ENCODE measurements at regions not wholly inside any gene's neighbourhood (a gene's known extent, or its start where the extent isn't known, plus 50 kb on each side); places are given as distances from the start of the nearest gene placed in this dataset.

GRCh38 chr2:120528051-120528692 is 182.2 kb downstream of the INHBB start:
- no peak for TF ChIP-seq CTCF (IDR thresholded peaks at IDR 0.05)
- Mint-ChIP-seq H3K27ac (ENCODE audit: unreplicated experiment) (no peak overlapping the region), H3K4me1 (ENCODE audit: low read depth) (peaks cover 34% of the 10 kb centered on the region), H3K36me3 (ENCODE audit: low read depth) (peaks cover 3% of the 10 kb centered on the region), H3K9me3 (ENCODE audit: low read depth) (peaks cover 8% of the 10 kb centered on the region), H3K27me3 (ENCODE audit: low read depth) (peaks cover 8% of the 10 kb centered on the region), H3K4me3 (ENCODE audit: unreplicated experiment) (no peak overlapping the region)
- DNase-seq (ENCODE audit: low spot score), result no peak

GRCh38 chr2:120528693-120529076 is 182.7 kb downstream of the INHBB start:
- no peak for TF ChIP-seq CTCF (IDR thresholded peaks at IDR 0.05)
- Mint-ChIP-seq H3K4me1 (ENCODE audit: low read depth) (peaks cover 34% of the 10 kb centered on the region), H3K4me3 (ENCODE audit: unreplicated experiment) (no peak overlapping the region), H3K27me3 (ENCODE audit: low read depth) (peaks cover 5% of the 10 kb centered on the region), H3K27ac (ENCODE audit: unreplicated experiment) (no peak overlapping the region), H3K9me3 (ENCODE audit: low read depth) (peaks cover 8% of the 10 kb centered on the region), H3K36me3 (ENCODE audit: low read depth) (peaks cover 3% of the 10 kb centered on the region)
- DNase-seq (ENCODE audit: low spot score), result no peak

- peaks cover 2% of the 10 kb centered on the region for H3K27me3 Mint-ChIP-seq (ENCODE audit: low read depth)
- H3K4me3 Mint-ChIP-seq (ENCODE audit: unreplicated experiment), result no peak overlapping the region
- no peak for TF ChIP-seq CTCF (IDR thresholded peaks at IDR 0.05)
- H3K9me3 Mint-ChIP-seq (ENCODE audit: low read depth), result peaks cover 8% of the 10 kb centered on the region
- no peak overlapping the region for H3K27ac Mint-ChIP-seq (ENCODE audit: unreplicated experiment)
- DNase-seq (ENCODE audit: low spot score), result no peak
- peaks cover 24% of the 10 kb centered on the region for H3K4me1 Mint-ChIP-seq (ENCODE audit: low read depth)
- peaks cover 3% of the 10 kb centered on the region for H3K36me3 Mint-ChIP-seq (ENCODE audit: low read depth)
Measured at GRCh38 chr2:120530781-120531180, 184.8 kb downstream of the INHBB start.

GRCh38 chr2:120531365-120531764 is 185.4 kb downstream of the INHBB start:
- H3K9me3 Mint-ChIP-seq (ENCODE audit: low read depth), result peaks cover 8% of the 10 kb centered on the region

More at GRCh38 chr2:120531365-120531764, 185.4 kb downstream of the INHBB start:
- H3K27me3 Mint-ChIP-seq (ENCODE audit: low read depth), result peaks cover 2% of the 10 kb centered on the region
- no peak for TF ChIP-seq CTCF (IDR thresholded peaks at IDR 0.05)
- no peak overlapping the region for H3K27ac Mint-ChIP-seq (ENCODE audit: unreplicated experiment)
- H3K4me1 Mint-ChIP-seq (ENCODE audit: low read depth), result peaks cover 19% of the 10 kb centered on the region
- peaks cover 3% of the 10 kb centered on the region for H3K36me3 Mint-ChIP-seq (ENCODE audit: low read depth)
- H3K4me3 Mint-ChIP-seq (ENCODE audit: unreplicated experiment), result no peak overlapping the region
- DNase-seq (ENCODE audit: low spot score), result no peak
